CD4-positive, alpha-beta T cell (primary cell): ENCODE measurements at regions not wholly inside any gene's neighbourhood (a gene's known extent, or its start where the extent isn't known, plus 50 kb on each side); places are given as distances from the start of the nearest gene placed in this dataset.
"Not testable (repeated sequence)": the region's sequence is repeated elsewhere in the genome, so short reads cannot be mapped to it uniquely, and the experiment has no call there.

ENCODE experiments used
- ATAC-seq: fragments of 200-7000 bp; cut with Tn5 transposase; one replicate; pipeline ENCODE4 v1.10.0; 2022; ENCODE audit warnings: mild to moderate bottlenecking; ENCODE audit not compliant: poor library complexity
- CTCF ChIA-PET: fragments of 350-600 bp; sonication (Branson Sonifier 250); formaldehyde crosslinking; loops from one replicate; lab custom pipeline; 2021; ENCODE audit warnings: antibody characterized with exemption, inconsistent platforms; lab: Charles Lee
- POLR2A ChIA-PET: fragments of 350-600 bp; sonication (Branson Sonifier 250); formaldehyde crosslinking; loops from one replicate; lab custom pipeline; 2021; ENCODE audit warnings: antibody characterized with exemption, inconsistent platforms; lab: Charles Lee
- DNase-seq, 14 experiments: peaks; one replicate each; pipeline ENCODE4 v3.0.0-alpha.2; 2013 to 2020; ENCODE audit warnings: mixed read lengths in 2 of 14
- H3K27ac ChIP-seq, 2 donors: one replicate each; pipeline versions ENCODE4 v1.5.1 to v1.7.0; 2013; ENCODE audit warnings: low read length in 2 of 2, low read depth in 1 of 2, mild to moderate bottlenecking in 1 of 2
- H3K27me3 ChIP-seq, 2 experiments: 1 replicate in 1 of 2; 2 replicates in 1 of 2; pipeline versions ENCODE4 v1.6.1 to v1.7.0; 2013; ENCODE audit warnings: low read length in 2 of 2, control low read depth in 1 of 2, mild to moderate bottlenecking in 1 of 2, moderate library complexity in 1 of 2; ENCODE audit not compliant: insufficient read depth in 2 of 2, control insufficient read depth in 1 of 2
- H3K36me3 ChIP-seq: one replicate; pipeline ENCODE4 v1.6.1; 2013; ENCODE audit warnings: low read length, control low read depth; ENCODE audit not compliant: insufficient read depth
- H3K4me1 ChIP-seq: one replicate; pipeline ENCODE4 v1.6.1; 2013; ENCODE audit warnings: low read length, control low read depth; ENCODE audit not compliant: insufficient read depth
- H3K4me3 ChIP-seq: one replicate; pipeline ENCODE4 v1.5.1; 2013; ENCODE audit warnings: mild to moderate bottlenecking, low read length, moderate library complexity
- H3K9me3 ChIP-seq, 2 experiments: 1 replicate in 1 of 2; 2 replicates in 1 of 2; pipeline versions ENCODE4 v1.6.1 to v1.7.0; 2013; ENCODE audit warnings: low read length in 2 of 2, mild to moderate bottlenecking in 2 of 2, control low read depth in 1 of 2, moderate library complexity in 1 of 2; ENCODE audit not compliant: control insufficient read depth in 1 of 2, insufficient read depth in 1 of 2
- H3K27ac Mint-ChIP-seq: one replicate; pipeline ENCODE4 v1.8.0; 2020; ENCODE audit warnings: mixed read lengths
- H3K27me3 Mint-ChIP-seq: one replicate; pipeline ENCODE4 v1.8.0; 2021; ENCODE audit warnings: mixed read lengths
- H3K36me3 Mint-ChIP-seq: one replicate; pipeline ENCODE4 v1.8.0; 2021; ENCODE audit warnings: low read depth, mixed read lengths
- H3K4me1 Mint-ChIP-seq: one replicate; pipeline ENCODE4 v1.8.0; 2021; ENCODE audit warnings: low read depth, mixed read lengths
- H3K4me3 Mint-ChIP-seq: one replicate; pipeline ENCODE4 v1.8.0; 2020; ENCODE audit warnings: mild to moderate bottlenecking, mixed read lengths
- H3K9me3 Mint-ChIP-seq: one replicate; pipeline ENCODE4 v1.8.0; 2020; ENCODE audit warnings: mixed read lengths
- intact Hi-C, 2 experiments: fragments of 100-400 bp; cut with DNase I in 1 of 2; cut with micrococcal nuclease in 1 of 2; formaldehyde crosslinking; loops; one replicate each; pipeline versions ENCODE4 v1.15.1 to v1.9.0; 2023 to 2025; cut with DNase I, micrococcal nuclease

DNA sequence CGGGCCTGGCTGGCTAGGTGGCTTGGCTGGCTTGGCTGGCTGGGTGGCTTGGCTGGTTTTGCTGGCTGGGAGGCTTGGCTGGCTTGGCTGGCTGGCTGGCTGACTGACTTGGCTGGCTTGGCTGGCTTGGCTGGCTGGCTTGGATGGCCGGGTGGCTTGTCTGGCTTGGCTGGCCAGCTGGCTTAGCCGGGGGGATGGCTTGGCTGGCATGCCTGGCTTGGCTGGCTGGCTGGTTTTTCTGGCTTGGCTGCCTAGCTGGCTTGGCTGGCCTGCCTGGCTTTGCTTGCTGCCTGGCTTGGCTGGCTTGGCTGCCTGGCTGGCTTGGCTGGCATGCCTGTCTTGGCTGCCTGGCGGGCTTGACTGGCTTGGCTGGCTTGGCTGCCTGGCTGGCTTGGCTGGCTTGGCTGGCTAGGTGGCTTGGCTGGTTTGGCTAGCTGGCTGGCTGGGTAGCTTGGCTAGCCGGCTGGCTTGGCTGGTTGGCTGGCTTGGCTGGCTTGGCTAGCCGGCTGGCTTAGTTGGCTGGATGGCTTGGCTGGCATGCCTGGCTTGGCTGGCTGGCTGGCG is 2829.6 kb downstream of the RPIA start:
- H3K4me3 Mint-ChIP-seq, H3K4me3 ChIP-seq, H3K4me1 Mint-ChIP-seq, CTCF ChIA-PET, intact Hi-C loops, H3K27me3 ChIP-seq, POLR2A ChIA-PET, H3K27me3 Mint-ChIP-seq, ATAC-seq, H3K36me3 ChIP-seq, H3K36me3 Mint-ChIP-seq, H3K4me1 ChIP-seq, H3K27ac ChIP-seq, H3K9me3 Mint-ChIP-seq, DNase-seq, H3K27ac Mint-ChIP-seq: not testable (repeated sequence)
- H3K9me3 ChIP-seq = peaks cover 0 to 34% of the 10 kb centered on the region in 2 experiments

DNA sequence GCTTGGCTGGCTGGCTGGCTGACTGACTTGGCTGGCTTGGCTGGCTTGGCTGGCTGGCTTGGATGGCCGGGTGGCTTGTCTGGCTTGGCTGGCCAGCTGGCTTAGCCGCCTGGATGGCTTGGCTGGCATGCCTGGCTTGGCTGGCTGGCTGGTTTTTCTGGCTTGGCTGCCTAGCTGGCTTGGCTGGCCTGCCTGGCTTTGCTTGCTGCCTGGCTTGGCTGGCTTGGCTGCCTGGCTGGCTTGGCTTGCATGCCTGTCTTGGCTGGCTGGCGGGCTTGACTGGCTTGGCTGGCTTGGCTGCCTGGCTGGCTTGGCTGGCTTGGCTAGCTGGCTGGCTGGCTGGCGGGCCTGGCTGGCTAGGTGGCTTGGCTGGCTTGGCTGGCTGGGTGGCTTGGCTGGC is 2830.5 kb downstream of the RPIA start:
- H3K27me3 Mint-ChIP-seq, H3K27ac ChIP-seq, intact Hi-C loops, H3K27me3 ChIP-seq, H3K4me1 Mint-ChIP-seq, ATAC-seq, CTCF ChIA-PET, H3K27ac Mint-ChIP-seq, H3K36me3 ChIP-seq, H3K36me3 Mint-ChIP-seq, H3K4me1 ChIP-seq, DNase-seq, POLR2A ChIA-PET, H3K4me3 ChIP-seq, H3K4me3 Mint-ChIP-seq, H3K9me3 Mint-ChIP-seq: not testable (repeated sequence)
- peaks cover 0 to 36% of the 10 kb centered on the region in 2 experiments for H3K9me3 ChIP-seq

DNA sequence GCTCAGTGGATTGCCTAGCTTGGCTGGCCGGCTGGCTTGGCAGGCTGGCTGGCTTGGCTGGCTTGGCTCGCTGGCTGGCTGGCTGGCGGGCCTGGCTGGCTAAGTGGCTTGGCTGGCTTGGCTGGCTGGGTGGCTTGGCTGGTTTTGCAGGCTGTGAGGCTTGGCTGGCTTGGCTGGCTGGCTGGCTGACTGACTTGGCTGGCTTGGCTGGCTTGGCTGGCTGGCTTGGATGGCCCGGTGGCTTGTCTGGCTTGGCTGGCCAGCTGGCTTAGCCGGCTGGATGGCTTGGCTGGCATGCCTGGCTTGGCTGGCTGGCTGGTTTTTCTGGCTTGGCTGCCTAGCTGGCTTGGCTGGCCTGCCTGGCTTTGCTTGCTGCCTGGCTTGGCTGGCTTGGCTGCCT is 2831.4 kb downstream of the RPIA start:
- H3K27me3 Mint-ChIP-seq, ATAC-seq, H3K36me3 Mint-ChIP-seq, H3K27ac Mint-ChIP-seq, H3K4me1 Mint-ChIP-seq, H3K9me3 Mint-ChIP-seq, POLR2A ChIA-PET, H3K4me3 ChIP-seq, DNase-seq, H3K36me3 ChIP-seq, H3K27ac ChIP-seq, H3K4me1 ChIP-seq, intact Hi-C loops, H3K27me3 ChIP-seq, CTCF ChIA-PET, H3K4me3 Mint-ChIP-seq: not testable (repeated sequence)
- H3K9me3 ChIP-seq = peaks cover 0 to 40% of the 10 kb centered on the region in 2 experiments

DNA sequence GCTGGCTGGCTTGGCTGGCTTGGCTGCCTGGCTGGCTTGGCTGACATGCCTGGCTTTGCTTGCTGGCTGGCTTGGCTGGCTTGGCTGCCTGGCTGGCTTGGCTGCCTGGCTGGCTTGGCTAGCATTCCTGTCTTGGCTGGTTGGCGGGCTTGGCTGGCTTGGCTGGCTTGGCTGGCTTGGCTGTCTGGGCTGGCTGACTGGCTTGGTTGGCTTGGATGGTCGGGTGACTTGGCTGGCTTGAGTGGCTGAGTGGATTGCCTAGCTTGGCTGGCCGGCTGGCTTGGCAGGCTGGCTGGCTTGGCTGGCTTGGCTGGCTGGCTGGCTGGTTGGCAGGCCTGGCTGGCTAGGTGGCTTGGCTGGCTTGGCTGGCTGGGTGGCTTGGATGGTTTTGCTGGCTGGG is 2832.3 kb downstream of the RPIA start:
- H3K27ac Mint-ChIP-seq, ATAC-seq, H3K36me3 Mint-ChIP-seq, intact Hi-C loops, H3K36me3 ChIP-seq, H3K4me1 Mint-ChIP-seq, H3K27me3 ChIP-seq, H3K27me3 Mint-ChIP-seq, H3K9me3 Mint-ChIP-seq, DNase-seq, H3K27ac ChIP-seq, H3K4me3 Mint-ChIP-seq, H3K4me1 ChIP-seq, POLR2A ChIA-PET, H3K4me3 ChIP-seq, CTCF ChIA-PET: not testable (repeated sequence)
- H3K9me3 ChIP-seq = peaks cover 0 to 36% of the 10 kb centered on the region in 2 experiments

DNA sequence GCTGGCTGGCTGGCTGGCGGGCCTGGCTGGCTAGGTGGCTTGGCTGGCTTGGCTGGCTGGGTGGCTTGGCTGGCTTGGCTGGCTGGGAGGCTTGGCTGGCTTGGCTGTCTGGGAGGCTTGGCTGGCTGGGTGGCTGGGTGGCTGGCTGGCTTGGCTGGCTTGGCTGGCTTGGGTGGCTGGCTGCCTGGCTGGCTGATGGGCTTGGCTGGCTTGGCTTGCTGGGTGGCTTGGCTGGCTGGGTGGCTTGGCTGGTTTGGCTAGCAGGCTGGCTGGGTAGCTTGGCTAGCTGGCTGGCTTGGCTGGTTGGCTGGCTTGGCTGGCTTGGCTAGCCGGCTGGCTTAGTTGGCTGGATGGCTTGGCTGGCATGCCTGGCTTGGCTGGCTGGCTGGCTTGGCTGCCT is 2834.1 kb downstream of the RPIA start:
- H3K27me3 Mint-ChIP-seq, H3K4me1 Mint-ChIP-seq, H3K4me1 ChIP-seq, H3K4me3 Mint-ChIP-seq, H3K36me3 ChIP-seq, ATAC-seq, H3K36me3 Mint-ChIP-seq, intact Hi-C loops, POLR2A ChIA-PET, H3K27ac Mint-ChIP-seq, H3K27ac ChIP-seq, H3K9me3 Mint-ChIP-seq, H3K4me3 ChIP-seq, CTCF ChIA-PET, H3K27me3 ChIP-seq: not testable (repeated sequence)
- peaks cover 0 to 29% of the 10 kb centered on the region in 2 experiments for H3K9me3 ChIP-seq
- DNase-seq = peak in 1 of 14 experiments; percentile 1

- H3K27me3 ChIP-seq, POLR2A ChIA-PET, DNase-seq, H3K9me3 Mint-ChIP-seq, H3K36me3 Mint-ChIP-seq, CTCF ChIA-PET, H3K4me3 Mint-ChIP-seq, H3K4me1 ChIP-seq, ATAC-seq, H3K27me3 Mint-ChIP-seq, intact Hi-C loops, H3K27ac Mint-ChIP-seq, H3K4me3 ChIP-seq, H3K27ac ChIP-seq, H3K4me1 Mint-ChIP-seq, H3K36me3 ChIP-seq: not testable (repeated sequence)
- peaks cover 0 to 29% of the 10 kb centered on the region in 2 experiments for H3K9me3 ChIP-seq
Observed at GRCh38 chr2:91526083-91526482, 2834.6 kb downstream of the RPIA start.

- POLR2A ChIA-PET, H3K27me3 ChIP-seq, H3K27me3 Mint-ChIP-seq, H3K36me3 Mint-ChIP-seq, intact Hi-C loops, H3K27ac ChIP-seq, H3K27ac Mint-ChIP-seq, H3K36me3 ChIP-seq, H3K4me1 ChIP-seq, CTCF ChIA-PET, H3K4me3 Mint-ChIP-seq, H3K4me1 Mint-ChIP-seq, ATAC-seq, H3K9me3 Mint-ChIP-seq, H3K4me3 ChIP-seq: not testable (repeated sequence)
- peak in 1 of 14 experiments; percentile 2 for DNase-seq
- H3K9me3 ChIP-seq = peaks cover 0 to 29% of the 10 kb centered on the region in 2 experiments
Observed at GRCh38 chr2:91527056-91527455, 2835.6 kb downstream of the RPIA start.
